Panc1 (cell line): ENCODE measurements at regions not wholly inside any gene's neighbourhood (a gene's known extent, or its start where the extent isn't known, plus 50 kb on each side); places are given as distances from the start of the nearest gene placed in this dataset.

Experiments
- POLR2AphosphoS5 ChIP-seq: IDR thresholded peaks from 2 replicates; pipeline ENCODE4 v1.6.1; 2012; ENCODE audit warnings: mild to moderate bottlenecking, low read depth, low read length, moderate library complexity
- SIN3A ChIP-seq: IDR thresholded peaks from 2 replicates; pipeline ENCODE4 v1.6.1; 2012; ENCODE audit warnings: low read depth, mild to moderate bottlenecking, low read length, moderate library complexity, borderline replicate concordance; ENCODE audit not compliant: insufficient read depth
- TF ChIP-seq, protein P1 (sequence below): fragments of 450-650 bp; IDR thresholded peaks from 2 replicates; pipeline ENCODE4 v1.5.1; 2017; ENCODE audit warnings: mild to moderate bottlenecking

DNA sequence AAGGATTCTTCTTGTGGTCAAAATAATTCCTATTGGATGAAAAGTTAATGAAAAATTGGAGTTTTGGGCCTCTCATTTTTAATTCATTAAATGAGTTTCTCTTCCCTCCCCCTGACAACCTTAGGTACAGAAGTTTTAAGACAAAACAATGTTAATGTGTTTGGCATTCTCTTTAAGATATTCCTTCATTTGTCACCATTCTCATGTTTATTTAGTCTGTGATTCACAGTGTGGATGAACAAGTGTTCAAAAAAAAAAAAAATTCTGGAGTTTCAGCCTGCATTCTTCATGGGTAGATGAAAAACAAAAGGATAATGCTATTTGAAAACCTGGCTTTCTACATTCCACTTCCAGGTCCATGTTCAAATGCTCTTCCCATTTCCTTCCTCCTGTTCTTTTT, 172.6 kb upstream of the LUZP2 start:
- TF ChIP-seq, protein P1, sequence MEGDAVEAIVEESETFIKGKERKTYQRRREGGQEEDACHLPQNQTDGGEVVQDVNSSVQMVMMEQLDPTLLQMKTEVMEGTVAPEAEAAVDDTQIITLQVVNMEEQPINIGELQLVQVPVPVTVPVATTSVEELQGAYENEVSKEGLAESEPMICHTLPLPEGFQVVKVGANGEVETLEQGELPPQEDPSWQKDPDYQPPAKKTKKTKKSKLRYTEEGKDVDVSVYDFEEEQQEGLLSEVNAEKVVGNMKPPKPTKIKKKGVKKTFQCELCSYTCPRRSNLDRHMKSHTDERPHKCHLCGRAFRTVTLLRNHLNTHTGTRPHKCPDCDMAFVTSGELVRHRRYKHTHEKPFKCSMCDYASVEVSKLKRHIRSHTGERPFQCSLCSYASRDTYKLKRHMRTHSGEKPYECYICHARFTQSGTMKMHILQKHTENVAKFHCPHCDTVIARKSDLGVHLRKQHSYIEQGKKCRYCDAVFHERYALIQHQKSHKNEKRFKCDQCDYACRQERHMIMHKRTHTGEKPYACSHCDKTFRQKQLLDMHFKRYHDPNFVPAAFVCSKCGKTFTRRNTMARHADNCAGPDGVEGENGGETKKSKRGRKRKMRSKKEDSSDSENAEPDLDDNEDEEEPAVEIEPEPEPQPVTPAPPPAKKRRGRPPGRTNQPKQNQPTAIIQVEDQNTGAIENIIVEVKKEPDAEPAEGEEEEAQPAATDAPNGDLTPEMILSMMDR = no peak
- TF ChIP-seq POLR2AphosphoS5 (no peak), SIN3A (no peak)
